ENCODE measurements at regions not wholly inside any gene's neighbourhood (a gene's known extent, or its start where the extent isn't known, plus 50 kb on each side); places are given as distances from the start of the nearest gene placed in this dataset.

- H3K9me3 ChIP-seq, result no peaks in the 10 kb centered on the region
- 55 to 73% methylated on average over 5 of the region's 5 CpGs for WGBS, 2 donors
- ATAC-seq (ENCODE audit: low FRiP score in 2 of 2), result no peak
These were observed 185.8 kb upstream of the SOX5 start for GRCh38 chr12:24135158-24135850.

GRCh38 chr12:24134092-24134491 is 184.6 kb upstream of the SOX5 start:
- Histone ChIP-seq H3K4me3 (no peak overlapping the region), H3K27ac (no peak overlapping the region), H3K4me1 (no peaks in the 10 kb centered on the region), H3K27me3 (no peaks in the 10 kb centered on the region), H3K36me3 (no peaks in the 10 kb centered on the region), H3K9me3 (no peaks in the 10 kb centered on the region)
- no peak for TF ChIP-seq POLR2A (IDR thresholded peaks at IDR 0.05)
- TF ChIP-seq EP300 (IDR thresholded peaks at IDR 0.05), result no peak
- TF ChIP-seq POLR2AphosphoS5 (IDR thresholded peaks at IDR 0.05), result no peak
- TF ChIP-seq CTCF (IDR thresholded peaks at IDR 0.05), result no peak
- no peak for ATAC-seq (ENCODE audit: low FRiP score in 2 of 2)
- no peak for DNase-seq

More at GRCh38 chr12:24135158-24135850, 185.8 kb upstream of the SOX5 start:
- H3K4me3 ChIP-seq, result no peak overlapping the region
- TF ChIP-seq EP300 (IDR thresholded peaks at IDR 0.05) (no peak), POLR2A (IDR thresholded peaks at IDR 0.05) (no peak), CTCF (IDR thresholded peaks at IDR 0.05) (no peak), POLR2AphosphoS5 (IDR thresholded peaks at IDR 0.05) (no peak)
- no peak for DNase-seq
- no peaks in the 10 kb centered on the region for H3K36me3 ChIP-seq
- H3K27me3 ChIP-seq, result no peaks in the 10 kb centered on the region
- H3K4me1 ChIP-seq, result no peaks in the 10 kb centered on the region
- H3K27ac ChIP-seq, result no peak overlapping the region

GRCh38 chr12:24133384-24133783 is 183.9 kb upstream of the SOX5 start:
- 63 to 81% methylated on average over 4 of the region's 4 CpGs for WGBS, 2 donors
- TF ChIP-seq POLR2A (IDR thresholded peaks at IDR 0.05) (no peak), CTCF (IDR thresholded peaks at IDR 0.05) (no peak), POLR2AphosphoS5 (IDR thresholded peaks at IDR 0.05) (no peak), EP300 (IDR thresholded peaks at IDR 0.05) (no peak)
- H3K27me3 ChIP-seq, result no peaks in the 10 kb centered on the region
- no peak overlapping the region for H3K27ac ChIP-seq
- H3K4me3 ChIP-seq, result no peak overlapping the region
- DNase-seq (no peak), ATAC-seq (ENCODE audit: low FRiP score in 2 of 2) (no peak)
- no peaks in the 10 kb centered on the region for H3K36me3 ChIP-seq
- H3K9me3 ChIP-seq, result no peaks in the 10 kb centered on the region
- H3K4me1 ChIP-seq, result no peaks in the 10 kb centered on the region

- Histone ChIP-seq H3K27ac (no peak overlapping the region), H3K4me1 (no peaks in the 10 kb centered on the region), H3K9me3 (no peaks in the 10 kb centered on the region), H3K27me3 (no peaks in the 10 kb centered on the region), H3K4me3 (no peak overlapping the region), H3K36me3 (no peaks in the 10 kb centered on the region)
- no peak for TF ChIP-seq EP300 (IDR thresholded peaks at IDR 0.05)
- no peak for TF ChIP-seq POLR2AphosphoS5 (IDR thresholded peaks at IDR 0.05)
- no peak for TF ChIP-seq POLR2A (IDR thresholded peaks at IDR 0.05)
- TF ChIP-seq CTCF (IDR thresholded peaks at IDR 0.05), result no peak
- 85 to 91% methylated on average over 9 of the region's 9 CpGs for WGBS, 2 donors
- ATAC-seq (ENCODE audit: low FRiP score in 2 of 2) (no peak), DNase-seq (no peak)
These were observed 178.7 kb upstream of the SOX5 start for GRCh38 chr12:24127919-24128721.

All from upper lobe of left lung (tissue), 6 donors.